A549 (cell line): ENCODE measurements at regions not wholly inside any gene's neighbourhood (a gene's known extent, or its start where the extent isn't known, plus 50 kb on each side); places are given as distances from the start of the nearest gene placed in this dataset.

Experiments
- ATAC-seq, 2 experiments: fragments of 200-7000 bp in 1 of 2; fragments of >200 bp in 1 of 2; cut with Nextera tagmentation in 1 of 2; cut with Tn5 transposase in 1 of 2; 3 replicates each; pipeline versions ENCODE4 v1.8.0 to v1.9.1; 2018 to 2020; ENCODE audit warnings: mild to moderate bottlenecking in 1 of 2, moderate library complexity in 1 of 2
- CTCF ChIA-PET: fragments of 300-600 bp; sonication (Branson Sonifier 250); formaldehyde crosslinking; extraction: SDS; loops from one replicate; lab custom pipeline; 2021; ENCODE audit warnings: antibody characterized with exemption, inconsistent platforms; lab: Yijun Ruan, JAX
- POLR2A ChIA-PET: fragments of 350-600 bp; formaldehyde crosslinking; extraction: SDS; loops from one replicate; lab custom pipeline; 2021; ENCODE audit warnings: antibody characterized with exemption, inconsistent platforms; lab: Yijun Ruan, JAX
- DNase-seq, 2 experiments: peaks; one replicate each; pipeline versions ENCODE4 v3.0.0 to v3.0.0-alpha.2; 2011 to 2016; ENCODE audit warnings: low read depth in 1 of 2, low spot score in 1 of 2
- FAIRE-seq: peaks from 2 replicates; lab custom pipeline; 2011; peaks lifted over from hg19 to GRCh38; lab: Jason Lieb, UNC
- H3K27ac ChIP-seq, 2 experiments: fragments of >200 bp; sonication (Bioruptor Twin); formaldehyde crosslinking; 3 replicates each; pipeline ENCODE4 v1.5.1; 2016 to 2017
- H3K4me1 ChIP-seq: fragments of >200 bp; sonication (Bioruptor Twin); formaldehyde crosslinking; 3 replicates; pipeline ENCODE4 v1.6.1; 2016
- H3K4me2 ChIP-seq: fragments of >200 bp; sonication (Bioruptor Twin); formaldehyde crosslinking; 3 replicates; pipeline ENCODE4 v1.6.1; 2016
- H3K4me3 ChIP-seq: fragments of >200 bp; sonication (Bioruptor Twin); formaldehyde crosslinking; 3 replicates; pipeline ENCODE4 v1.5.1; 2016
- H3K9me3 ChIP-seq: fragments of >200 bp; sonication (Bioruptor Twin); formaldehyde crosslinking; 3 replicates; pipeline ENCODE4 v1.6.1; 2016
- ATOH8 ChIP-seq: fragments of 250-450 bp; sonication (Bioruptor Pico); IDR thresholded peaks from 2 replicates; pipeline ENCODE4 v1.5.0; 2020; ENCODE audit warnings: low read depth, mild to moderate bottlenecking, moderate library complexity
- BHLHE40 ChIP-seq: IDR thresholded peaks from 2 replicates; pipeline ENCODE4 v1.6.1; 2012; ENCODE audit warnings: low read depth, low read length, inconsistent platforms
- CBX2 ChIP-seq: fragments of 200-600 bp; sonication (generic); IDR thresholded peaks from 2 replicates; pipeline ENCODE4 v1.6.1; 2016; ENCODE audit warnings: low read depth, mild to moderate bottlenecking, borderline replicate concordance
- CHD2 ChIP-seq: fragments of 150-350 bp; IDR thresholded peaks from 2 replicates; pipeline ENCODE4 v1.6.1; 2014; ENCODE audit warnings: low read length; ENCODE audit not compliant: partially characterized antibody
- CHD4 ChIP-seq: fragments of 200-600 bp; sonication (generic); IDR thresholded peaks from 2 replicates; pipeline ENCODE4 v1.6.1; 2016; ENCODE audit warnings: antibody characterized with exemption, mild to moderate bottlenecking, borderline replicate concordance
- E2F6 ChIP-seq: IDR thresholded peaks from 2 replicates; pipeline ENCODE4 v1.6.1; 2012; ENCODE audit warnings: low read depth, borderline replicate concordance
- EHF ChIP-seq: fragments of 250-450 bp; sonication (Bioruptor Pico); IDR thresholded peaks from 2 replicates; pipeline ENCODE4 v1.5.0; 2020; ENCODE audit warnings: mild to moderate bottlenecking
- EHMT2 ChIP-seq: fragments of 200-600 bp; sonication (generic); IDR thresholded peaks from 2 replicates; pipeline ENCODE4 v1.6.1; 2016; ENCODE audit warnings: antibody characterized with exemption, low read depth, mild to moderate bottlenecking, moderate library complexity
- ELK1 ChIP-seq: fragments of 150-350 bp; IDR thresholded peaks from 2 replicates; pipeline ENCODE4 v1.6.1; 2014; ENCODE audit warnings: low read depth, mild to moderate bottlenecking, low read length
- FOSL2 ChIP-seq, 2 experiments: fragments of 450-650 bp in 1 of 2; fragments of >200 bp in 1 of 2; sonication (Bioruptor Twin) in 1 of 2; formaldehyde crosslinking; IDR thresholded peaks; 2 replicates each; pipeline versions ENCODE4 v1.5.0 to v1.6.1; 2016 to 2020; ENCODE audit warnings: mild to moderate bottlenecking in 1 of 2, moderate library complexity in 1 of 2
- FOXS1 ChIP-seq: fragments of 250-450 bp; sonication (Bioruptor Pico); IDR thresholded peaks from 2 replicates; pipeline ENCODE4 v1.5.0; 2020; ENCODE audit warnings: mild to moderate bottlenecking, moderate library complexity
- GATA3 ChIP-seq: IDR thresholded peaks from 2 replicates; pipeline ENCODE4 v1.6.1; 2012; ENCODE audit warnings: borderline replicate concordance
- HEYL ChIP-seq: fragments of 250-450 bp; sonication (Bioruptor Pico); IDR thresholded peaks from 2 replicates; pipeline ENCODE4 v1.8.0; 2021; ENCODE audit warnings: mild to moderate bottlenecking, moderate library complexity
- KDM1A ChIP-seq: fragments of 200-600 bp; sonication (generic); IDR thresholded peaks from 2 replicates; pipeline ENCODE4 v1.6.1; 2016; ENCODE audit warnings: low read depth, mild to moderate bottlenecking
- MAX ChIP-seq: IDR thresholded peaks from 2 replicates; pipeline ENCODE4 v1.6.1; 2012
- PHF8 ChIP-seq: fragments of 200-600 bp; sonication (generic); IDR thresholded peaks from 2 replicates; pipeline ENCODE4 v1.6.1; 2016; ENCODE audit warnings: low read depth, mild to moderate bottlenecking, antibody characterized with exemption, moderate library complexity, borderline replicate concordance
- POLR2AphosphoS2 ChIP-seq: conservative IDR thresholded peaks from 2 replicates; pipeline ENCODE4 v1.6.1; 2012; ENCODE audit warnings: low read length, improper control_type of control experiment, inconsistent platforms
- RFX5 ChIP-seq: fragments of 450-650 bp; IDR thresholded peaks from 2 replicates; pipeline ENCODE4 v1.7.1; 2014; ENCODE audit warnings: antibody characterized with exemption, mild to moderate bottlenecking, moderate library complexity
- SMC3 ChIP-seq: fragments of >200 bp; sonication (Bioruptor Twin); formaldehyde crosslinking; IDR thresholded peaks from 3 replicates; pipeline ENCODE4 v1.6.1; 2018; ENCODE audit warnings: inconsistent platforms
- TFCP2L1 ChIP-seq: fragments of 250-450 bp; sonication (Bioruptor Pico); IDR thresholded peaks from 2 replicates; pipeline ENCODE4 v1.5.0; 2021; ENCODE audit warnings: mild to moderate bottlenecking
- TP53 ChIP-seq: fragments of 250-450 bp; sonication (Bioruptor Pico); IDR thresholded peaks from 2 replicates; pipeline ENCODE4 v1.5.0; 2021; ENCODE audit warnings: mild to moderate bottlenecking, moderate library complexity
- WGBS: methylation state at CpG from one replicate; pipeline ENCODE4 v1.1.6; 2017; ENCODE audit errors: missing lambda C conversion rate; 5-methylcytosine and 5-hydroxymethylcytosine counted together

GRCh38 chrX:68995780-68996551 lies 167.1 kb downstream of the EFNB1 start:
- CTCF ChIA-PET: interaction anchor here (1.1 kb wide), 1 partner anchor 263 kb away, joined by 3 read pairs; no protein-coding TSS in a partner anchor
- DNase-seq (no peak), ATAC-seq (0 out of 6 replicates have a peak, but pooled peaks of 1 of the 2 experiments have one; percentile 19), FAIRE-seq (no peak)
- no peak overlapping the region for H3K4me2 ChIP-seq
- H3K27ac ChIP-seq: no peak overlapping the region
- 64% methylated on average over 17 of the region's 21 CpGs for WGBS
- H3K9me3 ChIP-seq: no peaks in the 10 kb centered on the region
- POLR2A ChIA-PET: no interaction called here
- no peak overlapping the region for H3K4me3 ChIP-seq
- no peak for TF ChIP-seq POLR2AphosphoS2
- no peak for TF ChIP-seq TP53
- no peak for TF ChIP-seq MAX
- TF ChIP-seq EHF (CRISPR knock-in tag): no peak
- no peak for TF ChIP-seq KDM1A
- TF ChIP-seq PHF8: no peak
- no peak for TF ChIP-seq CHD2
- TF ChIP-seq EHMT2: no peak
- no peak for TF ChIP-seq CHD4
- TF ChIP-seq FOXS1 (CRISPR knock-in tag): no peak
- TF ChIP-seq TFCP2L1 (CRISPR knock-in tag): no peak
- TF ChIP-seq, all 56 proteins: peak for 0
- H3K4me1 ChIP-seq: no peaks in the 10 kb centered on the region

- TF ChIP-seq GATA3 (no peak), HEYL (CRISPR knock-in tag) (no peak), SMC3 (no peak), ELK1 (no peak), KDM1A (no peak), EHMT2 (no peak), E2F6 (no peak), CBX2 (no peak), RFX5 (no peak), PHF8 (no peak), BHLHE40 (no peak), FOSL2 (IDR thresholded peaks at IDR 0.05) (no peak), FOSL2 (CRISPR knock-in tag; IDR thresholded peaks at IDR 0.05) (no peak), ATOH8 (no peak)
- DNase-seq (no peak), ATAC-seq (no peak), FAIRE-seq (no peak)
- H3K4me2 ChIP-seq: no peak overlapping the region
- WGBS: 67% methylated on average over 3 of the region's 3 CpGs
- H3K4me1 ChIP-seq: no peaks in the 10 kb centered on the region
- H3K4me3 ChIP-seq: no peak overlapping the region
- ChIA-PET POLR2A (no interaction called here), CTCF (interaction anchor here (1.1 kb wide), 1 partner anchor 262 kb away, joined by 3 read pairs; no protein-coding TSS in a partner anchor)
- no peaks in the 10 kb centered on the region for H3K9me3 ChIP-seq
- H3K27ac ChIP-seq: no peak overlapping the region
Observed at GRCh38 chrX:68995386-68995779, 166.6 kb downstream of the EFNB1 start.
